Neural cell (in vitro differentiated cells): ENCODE measurements at regions not wholly inside any gene's neighbourhood (a gene's known extent, or its start where the extent isn't known, plus 50 kb on each side); places are given as distances from the start of the nearest gene placed in this dataset.
"Not testable (repeated sequence)": the region's sequence is repeated elsewhere in the genome, so short reads cannot be mapped to it uniquely, and the experiment has no call there.

Experiments
- EP300 ChIP-seq: fragments of 450-650 bp; conservative IDR thresholded peaks from 2 replicates; pipeline ENCODE4 v1.6.1; 2014; ENCODE audit warnings: antibody characterized with exemption, mild to moderate bottlenecking, moderate library complexity; ENCODE audit not compliant: poor library complexity, severe bottlenecking
- EZH2 ChIP-seq: fragments of 200-600, 300-800 bp; shearing (Covaris generic), sonication (generic); IDR thresholded peaks from 2 replicates; pipeline ENCODE4 v1.6.1; 2014; ENCODE audit warnings: antibody characterized with exemption, low read length, borderline replicate concordance, mild to moderate bottlenecking; ENCODE audit not compliant: insufficient read depth, poor library complexity, severe bottlenecking
- MXI1 ChIP-seq: fragments of 450-650 bp; conservative IDR thresholded peaks from 2 replicates; pipeline ENCODE4 v1.6.1; 2014; ENCODE audit warnings: antibody characterized with exemption, mild to moderate bottlenecking; ENCODE audit not compliant: poor library complexity, severe bottlenecking
- POLR2AphosphoS5 ChIP-seq: IDR thresholded peaks from 2 replicates; pipeline ENCODE4 v1.6.1; 2012
- RAD21 ChIP-seq: fragments of 450-650 bp; conservative IDR thresholded peaks from 2 replicates; pipeline ENCODE4 v1.6.1; 2014; ENCODE audit warnings: antibody characterized with exemption, mild to moderate bottlenecking, moderate library complexity
- SMC3 ChIP-seq: fragments of 450-650 bp; conservative IDR thresholded peaks from 2 replicates; pipeline ENCODE4 v1.6.1; 2014; ENCODE audit warnings: antibody characterized with exemption, mild to moderate bottlenecking, moderate library complexity; ENCODE audit not compliant: poor library complexity
- TAF1 ChIP-seq: IDR thresholded peaks from 2 replicates; pipeline ENCODE4 v1.6.1; 2012; ENCODE audit warnings: low read depth
- TF ChIP-seq, protein P1 (sequence below): fragments of 450-650 bp; IDR thresholded peaks from 2 replicates; pipeline ENCODE4 v1.5.1; 2014; ENCODE audit warnings: antibody characterized with exemption, mild to moderate bottlenecking, moderate library complexity; ENCODE audit not compliant: poor library complexity, severe bottlenecking

DNA sequence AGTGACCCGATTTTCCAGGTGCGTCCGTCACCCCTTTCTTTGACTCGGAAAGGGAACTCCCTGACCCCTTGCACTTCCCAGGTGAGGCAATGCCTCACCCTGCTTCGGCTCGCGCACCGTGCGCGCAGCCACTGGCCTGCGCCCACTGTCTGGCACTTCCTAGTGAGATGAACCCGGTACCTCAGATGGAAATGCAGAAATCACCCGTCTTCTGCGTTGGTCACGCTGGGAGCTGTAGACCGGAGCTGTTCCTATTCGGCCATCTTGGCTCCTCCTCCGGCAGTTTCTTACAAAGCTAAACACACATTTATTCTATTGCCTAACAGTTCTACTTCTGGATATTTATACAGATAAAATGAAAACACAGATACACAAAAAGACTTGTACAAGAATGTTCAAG is 527.6 kb upstream of the LRRN3 start:
- TF ChIP-seq, protein P1, sequence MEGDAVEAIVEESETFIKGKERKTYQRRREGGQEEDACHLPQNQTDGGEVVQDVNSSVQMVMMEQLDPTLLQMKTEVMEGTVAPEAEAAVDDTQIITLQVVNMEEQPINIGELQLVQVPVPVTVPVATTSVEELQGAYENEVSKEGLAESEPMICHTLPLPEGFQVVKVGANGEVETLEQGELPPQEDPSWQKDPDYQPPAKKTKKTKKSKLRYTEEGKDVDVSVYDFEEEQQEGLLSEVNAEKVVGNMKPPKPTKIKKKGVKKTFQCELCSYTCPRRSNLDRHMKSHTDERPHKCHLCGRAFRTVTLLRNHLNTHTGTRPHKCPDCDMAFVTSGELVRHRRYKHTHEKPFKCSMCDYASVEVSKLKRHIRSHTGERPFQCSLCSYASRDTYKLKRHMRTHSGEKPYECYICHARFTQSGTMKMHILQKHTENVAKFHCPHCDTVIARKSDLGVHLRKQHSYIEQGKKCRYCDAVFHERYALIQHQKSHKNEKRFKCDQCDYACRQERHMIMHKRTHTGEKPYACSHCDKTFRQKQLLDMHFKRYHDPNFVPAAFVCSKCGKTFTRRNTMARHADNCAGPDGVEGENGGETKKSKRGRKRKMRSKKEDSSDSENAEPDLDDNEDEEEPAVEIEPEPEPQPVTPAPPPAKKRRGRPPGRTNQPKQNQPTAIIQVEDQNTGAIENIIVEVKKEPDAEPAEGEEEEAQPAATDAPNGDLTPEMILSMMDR: not testable (repeated sequence)
- not testable (repeated sequence) for TF ChIP-seq POLR2AphosphoS5, SMC3, TAF1, EZH2, EP300, MXI1, RAD21
